Breast epithelium (tissue), 3 donors: ENCODE measurements at regions not wholly inside any gene's neighbourhood (a gene's known extent, or its start where the extent isn't known, plus 50 kb on each side); places are given as distances from the start of the nearest gene placed in this dataset.

ENCODE experiments used
- POLR2A ChIP-seq: fragments of 450-650 bp; IDR thresholded peaks from one replicate; pipeline ENCODE4 v1.6.1; 2016; ENCODE audit warnings: antibody characterized with exemption, mild to moderate bottlenecking, moderate library complexity
- POLR2AphosphoS5 ChIP-seq, 3 donors: sonication (generic); formaldehyde crosslinking; IDR thresholded peaks; one replicate each; pipeline ENCODE4 v1.6.1; 2017; ENCODE audit warnings: antibody characterized with exemption in 3 of 3

- TF ChIP-seq POLR2A = no peak
- no peak for TF ChIP-seq POLR2AphosphoS5 (IDR thresholded peaks at IDR 0.05)
Measured at GRCh38 chrX:145923376-145923775, 105.7 kb downstream of the SLITRK2 start.
